IMR-90 (cell line): ENCODE measurements at regions not wholly inside any gene's neighbourhood (a gene's known extent, or its start where the extent isn't known, plus 50 kb on each side); places are given as distances from the start of the nearest gene placed in this dataset.

Source experiments
- ATAC-seq: fragments of 200-7000 bp; cut with Tn5 transposase; 2 replicates; pipeline ENCODE4 v1.9.1; 2020; ENCODE audit warnings: low read depth, mild to moderate bottlenecking, moderate library complexity
- BruUV-seq: library from RNA; stranded (reverse); fragments of 400-500 nt; replicated peaks from 2 replicates; lab custom pipeline; 2021; lab: Mats Ljungman, UMichigan
- CTCF ChIA-PET: fragments of 300-600 bp; formaldehyde crosslinking; extraction: SDS; loops from one replicate; lab custom pipeline; 2021; ENCODE audit warnings: antibody characterized with exemption; lab: Yijun Ruan, JAX
- POLR2A ChIA-PET: fragments of 300-600 bp; sonication (Branson Sonifier 250); formaldehyde crosslinking; loops from one replicate; lab custom pipeline; 2022; ENCODE audit warnings: antibody characterized with exemption; ENCODE audit not compliant: unreplicated experiment; lab: Charles Lee
- DNase-seq: peaks from one replicate; pipeline ENCODE4 v3.0.0; 2013
- H2AFZ ChIP-seq: replicated peaks from 2 replicates; pipeline ENCODE3; 2013; ENCODE audit warnings: low read length, mild to moderate bottlenecking; ENCODE audit not compliant: poor library complexity
- H2AK5ac ChIP-seq: 2 replicates; pipeline ENCODE4 v1.6.1; 2013; ENCODE audit warnings: low read depth, low read length, inconsistent platforms
- H2AK9ac ChIP-seq: replicated peaks from 2 replicates; pipeline ENCODE3; 2013; ENCODE audit warnings: mild to moderate bottlenecking, low read depth, low read length, moderate library complexity; ENCODE audit not compliant: poor library complexity
- H2BK120ac ChIP-seq: 2 replicates; pipeline ENCODE4 v1.6.1; 2013; ENCODE audit warnings: low read depth, low read length, inconsistent platforms
- H2BK15ac ChIP-seq: 3 replicates; pipeline ENCODE4 v1.6.1; 2013; ENCODE audit warnings: low read depth, low read length, inconsistent platforms
- H2BK20ac ChIP-seq: 2 replicates; pipeline ENCODE4 v1.6.1; 2013; ENCODE audit warnings: low read depth, mild to moderate bottlenecking, inconsistent platforms, low read length, moderate library complexity
- H2BK5ac ChIP-seq: 2 replicates; pipeline ENCODE4 v1.6.1; 2013; ENCODE audit warnings: mild to moderate bottlenecking, low read depth, low read length, inconsistent platforms; ENCODE audit not compliant: poor library complexity, severe bottlenecking
- H3K14ac ChIP-seq: replicated peaks from 2 replicates; pipeline ENCODE4 v1.6.1; 2013; ENCODE audit warnings: low read depth, low read length, inconsistent platforms
- H3K18ac ChIP-seq: 2 replicates; pipeline ENCODE4 v1.6.1; 2013; ENCODE audit warnings: low read depth, low read length, control low read depth
- H3K23ac ChIP-seq: 2 replicates; pipeline ENCODE4 v1.6.1; 2013; ENCODE audit warnings: low read depth, low read length, inconsistent platforms
- H3K27ac ChIP-seq: 2 replicates; pipeline ENCODE4 v1.5.1; 2013; ENCODE audit warnings: mild to moderate bottlenecking, control low read depth, low read length; ENCODE audit not compliant: insufficient read depth
- H3K27me3 ChIP-seq: 2 replicates; pipeline ENCODE4 v1.6.1; 2013; ENCODE audit warnings: low read length; ENCODE audit not compliant: control insufficient read depth, insufficient read depth
- H3K36me3 ChIP-seq: 2 replicates; pipeline ENCODE4 v1.6.1; 2013; ENCODE audit warnings: low read length, mixed read lengths; ENCODE audit not compliant: control insufficient read depth, insufficient read depth
- H3K4ac ChIP-seq: 2 replicates; pipeline ENCODE4 v1.6.1; 2013; ENCODE audit warnings: low read depth, low read length, inconsistent platforms
- H3K4me1 ChIP-seq: 2 replicates; pipeline ENCODE4 v1.6.1; 2013; ENCODE audit warnings: low read length, mixed read lengths; ENCODE audit not compliant: control insufficient read depth, insufficient read depth
- H3K4me2 ChIP-seq: 2 replicates; pipeline ENCODE4 v1.6.1; 2013; ENCODE audit warnings: low read depth, mild to moderate bottlenecking, control low read depth, low read length, moderate library complexity
- H3K4me3 ChIP-seq: 2 replicates; pipeline ENCODE4 v1.5.1; 2013; ENCODE audit warnings: low read depth, mild to moderate bottlenecking, control low read depth, low read length, moderate library complexity; ENCODE audit not compliant: insufficient read depth
- H3K56ac ChIP-seq: 2 replicates; pipeline ENCODE4 v1.6.1; 2013; ENCODE audit warnings: low read length, inconsistent platforms; ENCODE audit not compliant: insufficient read depth; ENCODE audit errors: extremely low read depth
- H3K79me1 ChIP-seq, 2 experiments: 2 replicates each; pipeline ENCODE4 v1.6.1; 2013; ENCODE audit warnings: low read length in 2 of 2, inconsistent platforms in 1 of 2, low read depth in 1 of 2
- H3K9ac ChIP-seq: 2 replicates; pipeline ENCODE4 v1.6.1; 2013; ENCODE audit warnings: low read depth, low read length, control low read depth
- H3K9me1 ChIP-seq: 2 replicates; pipeline ENCODE4 v1.6.1; 2013; ENCODE audit warnings: low read length, inconsistent platforms; ENCODE audit not compliant: insufficient read depth
- H3K9me3 ChIP-seq: 2 replicates; pipeline ENCODE4 v1.6.1; 2013; ENCODE audit warnings: low read length; ENCODE audit not compliant: control insufficient read depth, insufficient read depth
- H4K20me1 ChIP-seq: 2 replicates; pipeline ENCODE4 v1.6.1; 2013; ENCODE audit warnings: low read length, inconsistent platforms; ENCODE audit not compliant: insufficient read depth
- H4K5ac ChIP-seq: 2 replicates; pipeline ENCODE4 v1.6.1; 2013; ENCODE audit warnings: mild to moderate bottlenecking, low read depth, low read length, control low read depth
- H4K8ac ChIP-seq, 2 experiments: 2 replicates each; pipeline ENCODE4 v1.6.1; 2013; ENCODE audit warnings: low read depth in 2 of 2, low read length in 2 of 2, control low read depth in 1 of 2, inconsistent platforms in 1 of 2
- H4K91ac ChIP-seq: 2 replicates; pipeline ENCODE4 v1.6.1; 2013; ENCODE audit warnings: low read depth, low read length, inconsistent platforms; ENCODE audit not compliant: insufficient read depth
- BHLHE40 ChIP-seq: fragments of 150-350 bp; IDR thresholded peaks from 2 replicates; pipeline ENCODE4 v1.6.1; 2016; ENCODE audit warnings: mild to moderate bottlenecking, low read depth, low read length
- CEBPB ChIP-seq: IDR thresholded peaks from 2 replicates; pipeline ENCODE4 v1.6.1; 2012; ENCODE audit warnings: low read depth, low read length, improper control_type of control experiment
- CHD1 ChIP-seq: IDR thresholded peaks from 2 replicates; pipeline ENCODE4 v1.6.1; 2012; ENCODE audit warnings: low read depth, low read length, improper control_type of control experiment
- CTCF ChIP-seq: conservative IDR thresholded peaks from 2 replicates; pipeline ENCODE4 v1.5.1; 2012; ENCODE audit warnings: mild to moderate bottlenecking, low read depth, low read length, improper control_type of control experiment
- ELK1 ChIP-seq: fragments of 150-350 bp; IDR thresholded peaks from 2 replicates; pipeline ENCODE4 v1.6.1; 2016; ENCODE audit warnings: low read depth, mild to moderate bottlenecking, low read length, moderate library complexity, borderline replicate concordance
- FOS ChIP-seq: fragments of 150-350 bp; IDR thresholded peaks from 2 replicates; pipeline ENCODE4 v1.6.1; 2016; ENCODE audit warnings: low read depth, low read length
- MAFK ChIP-seq: IDR thresholded peaks from 2 replicates; pipeline ENCODE4 v1.6.1; 2012; ENCODE audit warnings: low read depth, low read length, improper control_type of control experiment
- MAZ ChIP-seq: IDR thresholded peaks from 2 replicates; pipeline ENCODE4 v1.6.1; 2012; ENCODE audit warnings: low read depth, mild to moderate bottlenecking, low read length, improper control_type of control experiment, moderate library complexity, borderline replicate concordance
- MXI1 ChIP-seq: IDR thresholded peaks from 2 replicates; pipeline ENCODE4 v1.6.1; 2012; ENCODE audit warnings: low read depth, mild to moderate bottlenecking, low read length, moderate library complexity, borderline replicate concordance
- POLR2A ChIP-seq: IDR thresholded peaks from 2 replicates; pipeline ENCODE4 v1.6.1; 2012; ENCODE audit warnings: mild to moderate bottlenecking, low read depth, low read length
- RAD21 ChIP-seq: IDR thresholded peaks from 2 replicates; pipeline ENCODE4 v1.6.1; 2012; ENCODE audit warnings: low read length, improper control_type of control experiment
- SMC3 ChIP-seq: fragments of 150-350 bp; IDR thresholded peaks from 2 replicates; pipeline ENCODE4 v1.6.1; 2016; ENCODE audit warnings: low read depth, mild to moderate bottlenecking, antibody characterized with exemption, low read length, moderate library complexity
- USF2 ChIP-seq: fragments of 150-350 bp; IDR thresholded peaks from 2 replicates; pipeline ENCODE4 v1.6.1; 2017; ENCODE audit warnings: mild to moderate bottlenecking, antibody characterized with exemption, low read length, low read depth
- WGBS, 2 experiments: methylation state at CpG; one replicate each; pipeline versions ENCODE4 v1.1.5 to v1.1.7; 2013; ENCODE audit warnings: missing lambda C conversion rate in 2 of 2; ENCODE audit not compliant: insufficient read length in 1 of 2; ENCODE audit errors: extremely low coverage in 2 of 2; 5-methylcytosine and 5-hydroxymethylcytosine counted together
- dilution Hi-C: fragments of 300-500 bp; cut with HindIII; formaldehyde crosslinking; loops from one replicate; pipeline ENCODE4 v1.14.3; 2018; ENCODE audit warnings: low sequenced_read_pairs; ENCODE audit not compliant: unreplicated experiment
- in situ Hi-C: fragments of 300-500 bp; cut with MboI; formaldehyde crosslinking; loops from 3 replicates; pipeline ENCODE4 v1.14.3; 2019; ENCODE audit warnings: low sequenced_read_pairs, inconsistent platforms, mixed read lengths
- intact Hi-C: fragments of 100-400 bp; cut with micrococcal nuclease; formaldehyde crosslinking; loops from 2 replicates; pipeline ENCODE4 v1.10.0; 2022

GRCh38 chr1:93753791-93754763 is 72.4 kb upstream of the BCAR3 start:
- dilution Hi-C loops = no loop called here
- H4K20me1 ChIP-seq = peaks cover 5% of the 10 kb centered on the region; the same call in 1 of the 2 replicates
- H2AFZ ChIP-seq = peak overlapping the region; percentile 54
- peaks cover 22% of the 10 kb centered on the region for H3K9me1 ChIP-seq
- POLR2A ChIA-PET = no interaction called here
- CTCF ChIA-PET = interaction anchor here (1.9 kb wide), 1 partner anchor 60 kb away, joined by 5 read pairs; no protein-coding TSS in a partner anchor
- no TSS peak for BruUV-seq
- peak overlapping the region; percentile 89 for H2BK15ac ChIP-seq
- H3K14ac ChIP-seq = peak overlapping the region; percentile 48
- H4K91ac ChIP-seq = peak overlapping the region; percentile 92
- peaks cover 0 to 4% of the 10 kb centered on the region in 2 experiments; a peak in 1 of 4 replicates for H3K79me1 ChIP-seq
- H2BK5ac ChIP-seq = peak overlapping the region; percentile 99
- H3K23ac ChIP-seq = peak overlapping the region; percentile 75
- peaks cover 23% of the 10 kb centered on the region for H3K4me1 ChIP-seq
- ATAC-seq = peak; percentile 73
- peak overlapping the region; percentile 90 for H2AK5ac ChIP-seq
- 60% methylated on average over 2 of the region's 6 CpGs; no CpG with 5 or more reads in 1 of the 2 experiments for WGBS, 2 experiments
- H2BK120ac ChIP-seq = peak overlapping the region; percentile 87
- in situ Hi-C loops = no loop called here
- peak overlapping the region; percentile 80 for H3K27ac ChIP-seq
- no peaks in the 10 kb centered on the region for H3K27me3 ChIP-seq
- H3K4me3 ChIP-seq = no peak overlapping the region
- H3K36me3 ChIP-seq = no peaks in the 10 kb centered on the region
- H3K18ac ChIP-seq = peak overlapping the region; percentile 73
- H3K56ac ChIP-seq = peak overlapping the region; percentile 23; the same call in 1 of the 2 replicates
- no peaks in the 10 kb centered on the region for H3K9me3 ChIP-seq
- intact Hi-C loops = loop anchor here (2.0 kb wide), 1 partner anchor 73 kb away; the partner anchor contains the start of gene BCAR3
- DNase-seq = peak; percentile 98
- peak overlapping the region; percentile 30 for H3K4me2 ChIP-seq
- 0 out of 2 replicates have a peak overlapping the region, but pooled peaks have one; percentile 38 for H4K5ac ChIP-seq
- H4K8ac ChIP-seq = peak overlapping the region; percentile 68 to 77; a peak in 3 of 4 replicates
- H2BK20ac ChIP-seq = peak overlapping the region; percentile 84
- H3K9ac ChIP-seq = no peak overlapping the region
- H3K4ac ChIP-seq = peak overlapping the region; percentile 85
- peak overlapping the region; percentile 4 for H2AK9ac ChIP-seq
- TF ChIP-seq CEBPB (peak; percentile 77), CTCF (no peak), MAFK (peak; percentile 79), RAD21 (0 out of 2 replicates have a peak, but pooled peaks have one; percentile 5), BHLHE40 (peak; percentile 39), SMC3 (no peak), POLR2A (no peak), FOS (peak; percentile 94), MXI1 (no peak), ELK1 (no peak), CHD1 (no peak), MAZ (no peak), USF2 (no peak)
